H1 (cell line): ENCODE measurements at regions not wholly inside any gene's neighbourhood (a gene's known extent, or its start where the extent isn't known, plus 50 kb on each side); places are given as distances from the start of the nearest gene placed in this dataset.

Experiments
- CTCF ChIA-PET: fragments of 300-600 bp; sonication (Branson Sonifier 250); formaldehyde crosslinking; loops from one replicate; lab custom pipeline; 2021; ENCODE audit not compliant: partially characterized antibody; lab: Charles Lee
- POLR2A ChIA-PET: fragments of 300-600 bp; sonication (Branson Sonifier 250); formaldehyde crosslinking; loops from one replicate; lab custom pipeline; 2021; ENCODE audit warnings: inconsistent platforms; ENCODE audit not compliant: partially characterized antibody; lab: Charles Lee
- DNase-seq, 2 experiments: peaks; one replicate each; pipeline versions ENCODE4 v3.0.0 to v3.0.0-alpha.2; 2010 to 2022; ENCODE audit warnings: low spot score in 2 of 2, low read depth in 1 of 2, mixed read lengths in 1 of 2
- FAIRE-seq: peaks from 2 replicates; lab custom pipeline; 2011; peaks lifted over from hg19 to GRCh38; lab: Jason Lieb, UNC
- H2AFZ ChIP-seq: 2 replicates; pipeline ENCODE4 v1.8.1; 2012; ENCODE audit warnings: low read length, inconsistent platforms
- H2AK5ac ChIP-seq: 2 replicates; pipeline ENCODE4 v1.6.1; 2013; ENCODE audit warnings: low read depth, low read length
- H2BK120ac ChIP-seq: replicated peaks from 2 replicates; pipeline ENCODE3; 2013; ENCODE audit warnings: low read depth, low read length, inconsistent platforms
- H2BK12ac ChIP-seq: 2 replicates; pipeline ENCODE4 v1.6.1; 2013; ENCODE audit warnings: low read depth, low read length
- H2BK15ac ChIP-seq: 2 replicates; pipeline ENCODE4 v1.6.1; 2013; ENCODE audit warnings: low read length
- H2BK20ac ChIP-seq: 2 replicates; pipeline ENCODE4 v1.6.1; 2013; ENCODE audit warnings: low read length
- H2BK5ac ChIP-seq: 2 replicates; pipeline ENCODE4 v1.6.1; 2013; ENCODE audit warnings: low read depth, low read length
- H3K14ac ChIP-seq: 2 replicates; pipeline ENCODE4 v1.6.1; 2013; ENCODE audit warnings: inconsistent platforms; ENCODE audit not compliant: insufficient read length
- H3K18ac ChIP-seq: 2 replicates; pipeline ENCODE4 v1.6.1; 2013; ENCODE audit warnings: low read length; ENCODE audit errors: extremely low read depth
- H3K23ac ChIP-seq: 2 replicates; pipeline ENCODE4 v1.6.1; 2013; ENCODE audit warnings: inconsistent platforms; ENCODE audit not compliant: insufficient read length
- H3K23me2 ChIP-seq: 2 replicates; pipeline ENCODE4 v1.6.1; 2013; ENCODE audit warnings: low read depth, low read length
- H3K27ac ChIP-seq: 2 replicates; pipeline ENCODE4 v1.6.1; 2011; ENCODE audit warnings: low read depth, low read length, inconsistent platforms
- H3K27me3 ChIP-seq, 4 experiments: replicated peaks in 1 of 4; 1 replicate in 1 of 4; 2 replicates in 3 of 4; pipeline versions ENCODE4 v1.6.1 to v1.8.1; 2011 to 2013; ENCODE audit warnings: low read length in 3 of 4, mild to moderate bottlenecking in 3 of 4, inconsistent platforms in 2 of 4, mixed read lengths in 2 of 4, moderate library complexity in 1 of 4; ENCODE audit not compliant: control insufficient read depth in 3 of 4, insufficient read depth in 3 of 4; ENCODE audit errors: extremely low read depth in 1 of 4
- H3K36me3 ChIP-seq, 4 experiments: 2 replicates each; pipeline versions ENCODE4 v1.6.1 to v1.8.1; 2011 to 2013; ENCODE audit warnings: mild to moderate bottlenecking in 4 of 4, low read length in 3 of 4, moderate library complexity in 2 of 4, control low read depth in 1 of 4, inconsistent platforms in 1 of 4; ENCODE audit not compliant: insufficient read depth in 4 of 4, control insufficient read depth in 2 of 4
- H3K4ac ChIP-seq: replicated peaks from 2 replicates; pipeline ENCODE3; 2013; ENCODE audit warnings: low read length, low read depth, mixed read lengths, inconsistent platforms; ENCODE audit not compliant: insufficient read length
- H3K4me1 ChIP-seq, 4 experiments: replicated peaks in 1 of 4; 1 replicate in 1 of 4; 2 replicates in 3 of 4; pipeline versions ENCODE4 v1.6.1 to v1.8.1; 2011 to 2013; ENCODE audit warnings: low read length in 3 of 4, inconsistent platforms in 2 of 4, mixed read lengths in 1 of 4; ENCODE audit not compliant: insufficient read depth in 4 of 4, control insufficient read depth in 3 of 4
- H3K4me2 ChIP-seq, 2 experiments: 2 replicates each; pipeline versions ENCODE4 v1.6.1 to v1.8.1; 2011 to 2013; ENCODE audit warnings: low read depth in 2 of 2, low read length in 2 of 2, control low read depth in 1 of 2, inconsistent platforms in 1 of 2, mild to moderate bottlenecking in 1 of 2; ENCODE audit not compliant: insufficient read depth in 1 of 2
- H3K4me3 ChIP-seq, 4 experiments: fragments of 200-600, 300-600 bp in 1 of 4; sonication (generic), shearing (Covaris generic), sonication (Bioruptor Twin) in 1 of 4; 2 replicates each; pipeline versions ENCODE4 v1.5.1 to v1.8.1; 2011 to 2016; ENCODE audit warnings: low read length in 4 of 4, low read depth in 3 of 4, control low read depth in 2 of 4, inconsistent platforms in 2 of 4, mild to moderate bottlenecking in 2 of 4, mixed read lengths in 1 of 4, moderate library complexity in 1 of 4; ENCODE audit not compliant: insufficient read depth in 2 of 4; ENCODE audit errors: extremely low read depth in 1 of 4
- H3K56ac ChIP-seq: replicated peaks from 2 replicates; pipeline ENCODE3; 2013; ENCODE audit warnings: low read depth, mild to moderate bottlenecking, mixed read lengths, low read length, inconsistent platforms; ENCODE audit not compliant: insufficient read length
- H3K79me1 ChIP-seq: 2 replicates; pipeline ENCODE4 v1.6.1; 2013; ENCODE audit warnings: low read depth, low read length, control low read depth
- H3K79me2 ChIP-seq, 2 experiments: 2 replicates each; pipeline versions ENCODE4 v1.6.1 to v1.8.1; 2012 to 2013; ENCODE audit warnings: low read length in 2 of 2, mild to moderate bottlenecking in 2 of 2, inconsistent platforms in 1 of 2; ENCODE audit not compliant: insufficient read depth in 2 of 2, control insufficient read depth in 1 of 2
- H3K9ac ChIP-seq, 4 experiments: replicated peaks in 1 of 4; 1 replicate in 1 of 4; 2 replicates in 3 of 4; pipeline versions ENCODE4 v1.6.1 to v1.8.1; 2011 to 2013; ENCODE audit warnings: low read depth in 3 of 4, low read length in 3 of 4, control low read depth in 2 of 4, mild to moderate bottlenecking in 2 of 4, moderate library complexity in 2 of 4, inconsistent platforms in 1 of 4; ENCODE audit errors: extremely low read depth in 1 of 4
- H3K9me3 ChIP-seq, 2 experiments: 2 replicates each; pipeline versions ENCODE4 v1.6.1 to v1.8.1; 2012 to 2013; ENCODE audit warnings: mild to moderate bottlenecking in 2 of 2, moderate library complexity in 2 of 2, control low read depth in 1 of 2, inconsistent platforms in 1 of 2, low read depth in 1 of 2, low read length in 1 of 2, mixed read lengths in 1 of 2; ENCODE audit not compliant: insufficient read depth in 2 of 2
- H4K20me1 ChIP-seq, 2 experiments: replicated peaks in 1 of 2; 2 replicates each; pipeline versions ENCODE3 to v1.8.1; 2011 to 2013; ENCODE audit warnings: inconsistent platforms in 2 of 2, low read length in 2 of 2, mild to moderate bottlenecking in 1 of 2; ENCODE audit not compliant: insufficient read depth in 2 of 2, control insufficient read depth in 1 of 2
- H4K5ac ChIP-seq: 2 replicates; pipeline ENCODE4 v1.6.1; 2013; ENCODE audit warnings: low read length, low read depth, mixed read lengths, inconsistent platforms; ENCODE audit not compliant: insufficient read length
- H4K8ac ChIP-seq: 2 replicates; pipeline ENCODE4 v1.8.0; 2013; ENCODE audit warnings: mild to moderate bottlenecking, moderate library complexity, low read length, inconsistent platforms; ENCODE audit not compliant: insufficient read depth; ENCODE audit errors: extremely low read depth
- H4K91ac ChIP-seq: replicated peaks from 2 replicates; pipeline ENCODE3; 2013; ENCODE audit warnings: low read length, mixed read lengths, inconsistent platforms; ENCODE audit not compliant: insufficient read length
- BACH1 ChIP-seq: IDR thresholded peaks from 2 replicates; pipeline ENCODE4 v1.6.1; 2012; ENCODE audit warnings: low read length, improper control_type of control experiment
- BCL11A ChIP-seq, 2 experiments: IDR thresholded peaks; one replicate each; pipeline ENCODE4 v1.6.1; 2011; ENCODE audit warnings: low read depth in 2 of 2, low read length in 2 of 2, mild to moderate bottlenecking in 2 of 2
- MAFK ChIP-seq: IDR thresholded peaks from 2 replicates; pipeline ENCODE4 v1.6.1; 2012; ENCODE audit warnings: low read depth, mild to moderate bottlenecking, improper control_type of control experiment, low read length
- NANOG ChIP-seq: IDR thresholded peaks from 2 replicates; pipeline ENCODE4 v1.6.1; 2011; ENCODE audit warnings: low read length, low read depth, mild to moderate bottlenecking, inconsistent platforms; ENCODE audit not compliant: insufficient read depth, poor library complexity, severe bottlenecking
- SAP30 ChIP-seq: fragments of 300-600 bp; sonication (generic); IDR thresholded peaks from 2 replicates; pipeline ENCODE4 v1.7.1; 2012; ENCODE audit warnings: low read length, moderate library complexity, mild to moderate bottlenecking, inconsistent platforms; ENCODE audit not compliant: insufficient read depth, insufficient replicate concordance
- SIN3A ChIP-seq, 2 experiments: IDR thresholded peaks in 1 of 2; conservative IDR thresholded peaks in 1 of 2; 2 replicates each; pipeline ENCODE4 v1.6.1; 2011 to 2012; ENCODE audit warnings: low read length in 2 of 2, improper control_type of control experiment in 1 of 2, low read depth in 1 of 2, mild to moderate bottlenecking in 1 of 2
- WGBS, 2 experiments: shearing (Covaris generic) in 1 of 2; methylation state at CpG; one replicate each; pipeline versions ENCODE4 v1.1.6 to v1.1.7; 2013 to 2015; ENCODE audit warnings: low lambda C conversion rate in 2 of 2, mixed read lengths in 2 of 2, inconsistent platforms in 1 of 2, low coverage in 1 of 2, missing lambda C conversion rate in 1 of 2; ENCODE audit not compliant: insufficient replicate concordance in 2 of 2, insufficient coverage in 1 of 2, insufficient read length in 1 of 2; ENCODE audit errors: extremely low coverage in 1 of 2, missing lambda C conversion rate in 1 of 2; 5-methylcytosine and 5-hydroxymethylcytosine counted together

DNA sequence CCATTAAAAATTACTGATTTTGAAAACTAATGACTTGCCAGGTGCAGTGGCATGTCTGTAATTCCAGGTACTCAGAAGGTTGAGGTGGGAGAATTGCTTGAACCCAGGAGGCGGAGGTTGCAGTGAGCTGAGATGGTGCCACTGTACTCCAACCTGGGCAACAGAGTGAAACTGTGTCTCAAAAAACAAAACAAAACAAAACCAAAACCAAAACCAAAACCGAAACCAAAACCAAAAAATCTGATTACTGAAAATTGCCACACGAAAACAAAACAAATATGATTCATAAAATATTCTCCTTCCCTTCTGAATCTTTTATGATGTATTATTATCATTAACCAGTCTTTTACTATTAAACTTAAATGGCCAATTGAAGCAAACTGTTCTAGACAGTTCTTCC, 74.1 kb downstream of the SERINC2 start:
- Histone ChIP-seq H3K9me3 (no peaks in the 10 kb centered on the region), H3K4me2 (no peak overlapping the region), H3K36me3 (no peaks in the 10 kb centered on the region), H2AK5ac (no peak overlapping the region), H3K56ac (no peak overlapping the region), H2BK20ac (no peak overlapping the region), H3K14ac (no peak overlapping the region), H3K79me2 (no peaks in the 10 kb centered on the region), H2BK15ac (no peak overlapping the region), H3K9ac (no peak overlapping the region), H4K20me1 (no peaks in the 10 kb centered on the region), H3K18ac (no peak overlapping the region), H3K27me3 (no peaks in the 10 kb centered on the region)
- FAIRE-seq, result no peak
- TF ChIP-seq SIN3A (conservative IDR thresholded peaks at IDR 0.05 in 1 of 2, IDR thresholded peaks at IDR 0.05 in 1 of 2; ENCODE audit: low read depth in 1 of 2, low read length in 2 of 2), result no peak
- TF ChIP-seq MAFK, result no peak
- no peak for TF ChIP-seq BACH1
- TF ChIP-seq SAP30, result no peak
- TF ChIP-seq BCL11A (IDR thresholded peaks at IDR 0.05; ENCODE audit: low read depth in 2 of 2, low read length in 2 of 2), result no peak
- no peak for TF ChIP-seq NANOG
- TF ChIP-seq, all 59 proteins: peak for 0
- no peak overlapping the region for H3K27ac ChIP-seq
- no peak overlapping the region for H2AFZ ChIP-seq
- H2BK120ac ChIP-seq, result no peak overlapping the region
- H2BK12ac ChIP-seq, result no peak overlapping the region
- H4K5ac ChIP-seq, result no peak overlapping the region
- no peak overlapping the region for H4K8ac ChIP-seq
- no peaks in the 10 kb centered on the region for H3K79me1 ChIP-seq
- CTCF ChIA-PET, result interaction anchor here (0.9 to 2.9 kb wide), 5 partner anchors 14 to 192 kb away, joined by 3 to 16 read pairs (median 3); no protein-coding TSS in a partner anchor
- no peaks in the 10 kb centered on the region for H3K23me2 ChIP-seq
- H3K4ac ChIP-seq, result no peak overlapping the region
- 93 to 100% methylated on average over 2 to 3 of the region's 3 CpGs for WGBS, 2 experiments
- H3K23ac ChIP-seq, result no peak overlapping the region
- no peak overlapping the region for H4K91ac ChIP-seq
- DNase-seq, result no peak
- POLR2A ChIA-PET, result no interaction called here
- H2BK5ac ChIP-seq, result no peak overlapping the region
- peaks cover 0 to 12% (median 2%) of the 10 kb centered on the region in 4 experiments; a peak in 6 of 7 replicates for H3K4me1 ChIP-seq
- no peak overlapping the region for H3K4me3 ChIP-seq
